ENCODE measurements at regions not wholly inside any gene's neighbourhood (a gene's known extent, or its start where the extent isn't known, plus 50 kb on each side); places are given as distances from the start of the nearest gene placed in this dataset.
A peak's percentile ranks its signal among the peaks of the same experiment; 100 is the strongest.

GRCh38 chr11:69396051-69396947, 85.2 kb upstream of the LINC01488 start:
- no peak for DNase-seq
- ChIA-PET POLR2A (interaction anchor here (0.5 kb wide), 1 partner anchor 241 kb away, joined by 4 read pairs; no protein-coding TSS in a partner anchor), CTCF (no interaction called here)
- no peaks in the 10 kb centered on the region for H3K36me3 Mint-ChIP-seq (ENCODE audit: insufficient read depth, unreplicated experiment)
- no peaks in the 10 kb centered on the region for H3K9me3 ChIP-seq
- H3K27ac Mint-ChIP-seq (ENCODE audit: unreplicated experiment): peak overlapping the region; percentile 24
- H3K27me3 ChIP-seq (replicated peaks; ENCODE audit: control insufficient read depth, insufficient read depth, low read length): no peaks in the 10 kb centered on the region
- no peak overlapping the region for H3K4me3 Mint-ChIP-seq (ENCODE audit: unreplicated experiment)
- BruUV-seq (replicated peaks): no TSS peak
- intact Hi-C loops (cut with micrococcal nuclease; ENCODE audit: unreplicated experiment): no loop called here
- no peaks in the 10 kb centered on the region for H3K36me3 ChIP-seq (ENCODE audit: control insufficient read depth, insufficient read depth, low read length)
- H3K9me3 Mint-ChIP-seq (ENCODE audit: unreplicated experiment): peaks cover 7% of the 10 kb centered on the region
- H3K27me3 Mint-ChIP-seq (ENCODE audit: insufficient read depth, unreplicated experiment): no peaks in the 10 kb centered on the region
- H3K4me1 ChIP-seq: no peaks in the 10 kb centered on the region
- H3K4me1 Mint-ChIP-seq (ENCODE audit: low read depth, unreplicated experiment): peaks cover 3% of the 10 kb centered on the region
- no peak overlapping the region for H3K4me3 ChIP-seq (ENCODE audit: low read depth, low read length)
- TF ChIP-seq, protein P1, sequence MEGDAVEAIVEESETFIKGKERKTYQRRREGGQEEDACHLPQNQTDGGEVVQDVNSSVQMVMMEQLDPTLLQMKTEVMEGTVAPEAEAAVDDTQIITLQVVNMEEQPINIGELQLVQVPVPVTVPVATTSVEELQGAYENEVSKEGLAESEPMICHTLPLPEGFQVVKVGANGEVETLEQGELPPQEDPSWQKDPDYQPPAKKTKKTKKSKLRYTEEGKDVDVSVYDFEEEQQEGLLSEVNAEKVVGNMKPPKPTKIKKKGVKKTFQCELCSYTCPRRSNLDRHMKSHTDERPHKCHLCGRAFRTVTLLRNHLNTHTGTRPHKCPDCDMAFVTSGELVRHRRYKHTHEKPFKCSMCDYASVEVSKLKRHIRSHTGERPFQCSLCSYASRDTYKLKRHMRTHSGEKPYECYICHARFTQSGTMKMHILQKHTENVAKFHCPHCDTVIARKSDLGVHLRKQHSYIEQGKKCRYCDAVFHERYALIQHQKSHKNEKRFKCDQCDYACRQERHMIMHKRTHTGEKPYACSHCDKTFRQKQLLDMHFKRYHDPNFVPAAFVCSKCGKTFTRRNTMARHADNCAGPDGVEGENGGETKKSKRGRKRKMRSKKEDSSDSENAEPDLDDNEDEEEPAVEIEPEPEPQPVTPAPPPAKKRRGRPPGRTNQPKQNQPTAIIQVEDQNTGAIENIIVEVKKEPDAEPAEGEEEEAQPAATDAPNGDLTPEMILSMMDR (IDR thresholded peaks at IDR 0.05; ENCODE audit: insufficient read depth in 1 of 2, low read depth in 1 of 2, low read length in 1 of 2, severe bottlenecking in 1 of 2, unreplicated experiment in 1 of 2): no peak

GRCh38 chr11:69396948-69397307, 84.5 kb upstream of the LINC01488 start:
- Mint-ChIP-seq H3K4me1 (ENCODE audit: low read depth, unreplicated experiment) (peaks cover 7% of the 10 kb centered on the region), H3K27ac (ENCODE audit: unreplicated experiment) (peak overlapping the region; percentile 24), H3K36me3 (ENCODE audit: insufficient read depth, unreplicated experiment) (no peaks in the 10 kb centered on the region), H3K27me3 (ENCODE audit: insufficient read depth, unreplicated experiment) (no peaks in the 10 kb centered on the region), H3K9me3 (ENCODE audit: unreplicated experiment) (peaks cover 7% of the 10 kb centered on the region), H3K4me3 (ENCODE audit: unreplicated experiment) (no peak overlapping the region)
- TF ChIP-seq, protein P1 (IDR thresholded peaks at IDR 0.05; ENCODE audit: insufficient read depth in 1 of 2, low read depth in 1 of 2, low read length in 1 of 2, severe bottlenecking in 1 of 2, unreplicated experiment in 1 of 2): no peak
- Histone ChIP-seq H3K36me3 (ENCODE audit: control insufficient read depth, insufficient read depth, low read length) (no peaks in the 10 kb centered on the region), H3K9me3 (no peaks in the 10 kb centered on the region), H3K4me3 (ENCODE audit: low read depth, low read length) (no peak overlapping the region), H3K27me3 (replicated peaks; ENCODE audit: control insufficient read depth, insufficient read depth, low read length) (no peaks in the 10 kb centered on the region), H3K4me1 (no peaks in the 10 kb centered on the region)
- POLR2A ChIA-PET: no interaction called here
- intact Hi-C loops (cut with micrococcal nuclease; ENCODE audit: unreplicated experiment): no loop called here
- CTCF ChIA-PET: no interaction called here
- no peak for DNase-seq
- no TSS peak for BruUV-seq (replicated peaks)

- intact Hi-C loops (cut with micrococcal nuclease; ENCODE audit: unreplicated experiment): no loop called here
- Histone ChIP-seq H3K27me3 (replicated peaks; ENCODE audit: control insufficient read depth, insufficient read depth, low read length) (no peaks in the 10 kb centered on the region), H3K9me3 (no peaks in the 10 kb centered on the region), H3K4me1 (no peaks in the 10 kb centered on the region), H3K36me3 (ENCODE audit: control insufficient read depth, insufficient read depth, low read length) (no peaks in the 10 kb centered on the region), H3K4me3 (ENCODE audit: low read depth, low read length) (no peak overlapping the region)
- Mint-ChIP-seq H3K4me3 (ENCODE audit: unreplicated experiment) (no peak overlapping the region), H3K4me1 (ENCODE audit: low read depth, unreplicated experiment) (peaks cover 7% of the 10 kb centered on the region), H3K36me3 (ENCODE audit: insufficient read depth, unreplicated experiment) (no peaks in the 10 kb centered on the region), H3K27me3 (ENCODE audit: insufficient read depth, unreplicated experiment) (no peaks in the 10 kb centered on the region), H3K27ac (ENCODE audit: unreplicated experiment) (no peak overlapping the region), H3K9me3 (ENCODE audit: unreplicated experiment) (peaks cover 11% of the 10 kb centered on the region)
- POLR2A ChIA-PET: no interaction called here
- DNase-seq: no peak
- CTCF ChIA-PET: no interaction called here
- TF ChIP-seq, protein P1 (IDR thresholded peaks at IDR 0.05; ENCODE audit: insufficient read depth in 1 of 2, low read depth in 1 of 2, low read length in 1 of 2, severe bottlenecking in 1 of 2, unreplicated experiment in 1 of 2): no peak
- BruUV-seq (replicated peaks): no TSS peak
These were observed 83.7 kb upstream of the LINC01488 start for GRCh38 chr11:69397732-69398131.

All from Caco-2 (cell line).